ENCODE measurements at regions not wholly inside any gene's neighbourhood (a gene's known extent, or its start where the extent isn't known, plus 50 kb on each side); places are given as distances from the start of the nearest gene placed in this dataset.
A peak's percentile ranks its signal among the peaks of the same experiment; 100 is the strongest.

DNA sequence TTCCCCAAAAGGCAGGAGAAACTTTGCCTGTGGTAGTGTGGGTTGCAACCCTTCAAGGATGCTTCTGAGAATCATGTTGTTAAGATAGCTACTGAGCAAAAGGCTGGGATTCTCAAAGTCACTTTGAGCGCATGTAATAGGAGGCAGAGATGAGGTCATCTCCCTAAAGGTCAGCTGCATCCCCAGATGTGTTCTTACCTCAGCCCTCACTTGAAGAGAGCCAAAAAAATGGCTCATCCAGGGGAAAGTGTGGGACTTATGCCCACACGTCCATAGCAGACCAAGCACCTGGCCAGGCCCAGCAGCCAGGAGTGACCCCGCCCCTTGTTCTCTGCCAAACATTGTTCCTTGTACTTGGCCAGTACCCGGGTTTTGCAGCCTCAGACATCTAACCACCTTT lies 187.0 kb upstream of the BMP2 start:
- TF ChIP-seq, protein P1, sequence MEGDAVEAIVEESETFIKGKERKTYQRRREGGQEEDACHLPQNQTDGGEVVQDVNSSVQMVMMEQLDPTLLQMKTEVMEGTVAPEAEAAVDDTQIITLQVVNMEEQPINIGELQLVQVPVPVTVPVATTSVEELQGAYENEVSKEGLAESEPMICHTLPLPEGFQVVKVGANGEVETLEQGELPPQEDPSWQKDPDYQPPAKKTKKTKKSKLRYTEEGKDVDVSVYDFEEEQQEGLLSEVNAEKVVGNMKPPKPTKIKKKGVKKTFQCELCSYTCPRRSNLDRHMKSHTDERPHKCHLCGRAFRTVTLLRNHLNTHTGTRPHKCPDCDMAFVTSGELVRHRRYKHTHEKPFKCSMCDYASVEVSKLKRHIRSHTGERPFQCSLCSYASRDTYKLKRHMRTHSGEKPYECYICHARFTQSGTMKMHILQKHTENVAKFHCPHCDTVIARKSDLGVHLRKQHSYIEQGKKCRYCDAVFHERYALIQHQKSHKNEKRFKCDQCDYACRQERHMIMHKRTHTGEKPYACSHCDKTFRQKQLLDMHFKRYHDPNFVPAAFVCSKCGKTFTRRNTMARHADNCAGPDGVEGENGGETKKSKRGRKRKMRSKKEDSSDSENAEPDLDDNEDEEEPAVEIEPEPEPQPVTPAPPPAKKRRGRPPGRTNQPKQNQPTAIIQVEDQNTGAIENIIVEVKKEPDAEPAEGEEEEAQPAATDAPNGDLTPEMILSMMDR (conservative IDR thresholded peaks at IDR 0.05), result no peak
- H3K27me3 Mint-ChIP-seq, result peaks cover 16% of the 10 kb centered on the region
- H3K27ac Mint-ChIP-seq, result no peak overlapping the region
- no peak for DNase-seq (ENCODE audit: extremely low spot score, unreplicated experiment)
- H3K36me3 Mint-ChIP-seq, result peaks cover 3% of the 10 kb centered on the region
- peaks cover 4% of the 10 kb centered on the region for H3K9me3 Mint-ChIP-seq
- peaks cover 21% of the 10 kb centered on the region for H3K4me1 Mint-ChIP-seq (ENCODE audit: unreplicated experiment)
- no peak overlapping the region for H3K4me3 Mint-ChIP-seq

DNA sequence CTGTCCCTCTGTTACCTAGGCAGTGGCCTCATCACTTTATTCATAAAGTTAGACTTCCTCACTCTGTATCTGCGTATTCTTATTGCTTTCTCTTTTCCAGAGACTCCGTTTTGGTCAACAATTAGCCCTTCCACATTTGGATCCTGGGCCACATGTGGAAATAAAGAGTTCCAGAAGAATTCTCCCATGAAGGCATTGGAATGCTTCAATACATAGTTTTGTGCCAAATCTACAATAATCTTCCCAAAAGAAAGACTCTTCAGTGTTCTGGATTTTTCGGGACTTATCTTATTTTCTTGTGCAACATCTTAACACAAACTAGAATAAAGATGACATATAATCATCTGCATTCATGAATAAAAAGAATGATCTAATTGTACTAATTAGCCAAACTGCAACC lies 187.7 kb upstream of the BMP2 start:
- H3K4me3 Mint-ChIP-seq, result no peak overlapping the region
- peaks cover 3% of the 10 kb centered on the region for H3K36me3 Mint-ChIP-seq
- no peak overlapping the region for H3K27ac Mint-ChIP-seq
- H3K27me3 Mint-ChIP-seq, result peaks cover 19% of the 10 kb centered on the region
- peaks cover 4% of the 10 kb centered on the region for H3K9me3 Mint-ChIP-seq
- no peak for DNase-seq (ENCODE audit: extremely low spot score, unreplicated experiment)
- H3K4me1 Mint-ChIP-seq (ENCODE audit: unreplicated experiment), result peaks cover 21% of the 10 kb centered on the region
- TF ChIP-seq, protein P1 (conservative IDR thresholded peaks at IDR 0.05), result no peak

GRCh38 chr20:6579417-6579816 lies 188.1 kb upstream of the BMP2 start:
- H3K4me1 Mint-ChIP-seq (ENCODE audit: unreplicated experiment), result peaks cover 21% of the 10 kb centered on the region
- H3K27ac Mint-ChIP-seq, result no peak overlapping the region
- H3K4me3 Mint-ChIP-seq, result no peak overlapping the region
- TF ChIP-seq, protein P1 (conservative IDR thresholded peaks at IDR 0.05), result no peak
- H3K9me3 Mint-ChIP-seq, result peaks cover 8% of the 10 kb centered on the region
- H3K27me3 Mint-ChIP-seq, result peaks cover 24% of the 10 kb centered on the region
- peaks cover 3% of the 10 kb centered on the region for H3K36me3 Mint-ChIP-seq
- no peak for DNase-seq (ENCODE audit: extremely low spot score, unreplicated experiment)

GRCh38 chr20:6577451-6577850 lies 190.0 kb upstream of the BMP2 start:
- H3K36me3 Mint-ChIP-seq, result peaks cover 3% of the 10 kb centered on the region
- peaks cover 27% of the 10 kb centered on the region for H3K27me3 Mint-ChIP-seq
- H3K27ac Mint-ChIP-seq, result no peak overlapping the region

GRCh38 chr20:6576726-6577125 lies 190.8 kb upstream of the BMP2 start:
- TF ChIP-seq, protein P1 (conservative IDR thresholded peaks at IDR 0.05), result no peak
- Mint-ChIP-seq H3K4me1 (ENCODE audit: unreplicated experiment) (peaks cover 16% of the 10 kb centered on the region), H3K4me3 (no peak overlapping the region)

More at GRCh38 chr20:6577451-6577850, 190.0 kb upstream of the BMP2 start:
- H3K9me3 Mint-ChIP-seq, result peaks cover 10% of the 10 kb centered on the region
- no peak for DNase-seq (ENCODE audit: extremely low spot score, unreplicated experiment)
- H3K4me3 Mint-ChIP-seq, result no peak overlapping the region
- H3K4me1 Mint-ChIP-seq (ENCODE audit: unreplicated experiment), result peaks cover 16% of the 10 kb centered on the region
- TF ChIP-seq, protein P1 (conservative IDR thresholded peaks at IDR 0.05), result no peak

DNA sequence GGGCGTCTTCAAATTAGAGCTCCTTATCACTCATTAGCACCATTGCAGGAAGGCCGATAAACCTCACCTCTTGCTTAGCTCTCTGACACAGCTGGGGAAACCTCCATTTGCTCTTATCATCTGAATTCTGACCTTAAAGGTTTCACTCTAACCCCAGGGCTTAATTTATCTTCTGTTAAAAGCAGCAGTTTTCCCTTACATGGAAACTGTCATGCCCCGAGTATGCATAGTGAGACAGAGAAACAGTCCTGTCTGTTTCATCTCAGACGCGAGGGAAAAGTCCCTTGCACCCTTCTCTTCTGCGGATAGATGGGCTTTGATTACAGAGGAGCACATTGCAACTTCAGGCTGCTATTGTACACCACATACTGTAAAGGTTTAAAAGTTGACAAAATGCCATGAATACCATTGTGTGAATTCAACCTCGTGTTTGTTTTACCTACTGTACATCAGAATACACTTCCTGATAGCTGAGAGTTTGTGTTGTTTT lies 191.5 kb upstream of the BMP2 start:
- H3K27me3 Mint-ChIP-seq, result peaks cover 26% of the 10 kb centered on the region
- H3K4me3 Mint-ChIP-seq, result peak overlapping the region; percentile 63
- peaks cover 3% of the 10 kb centered on the region for H3K36me3 Mint-ChIP-seq
- peaks cover 10% of the 10 kb centered on the region for H3K9me3 Mint-ChIP-seq
- TF ChIP-seq, protein P1 (conservative IDR thresholded peaks at IDR 0.05), result no peak
- peak overlapping the region; percentile 39 for H3K27ac Mint-ChIP-seq
- peaks cover 16% of the 10 kb centered on the region for H3K4me1 Mint-ChIP-seq (ENCODE audit: unreplicated experiment)
- no peak for DNase-seq (ENCODE audit: extremely low spot score, unreplicated experiment)

More at GRCh38 chr20:6576726-6577125, 190.8 kb upstream of the BMP2 start:
- no peak for DNase-seq (ENCODE audit: extremely low spot score, unreplicated experiment)
- peaks cover 10% of the 10 kb centered on the region for H3K9me3 Mint-ChIP-seq
- peaks cover 27% of the 10 kb centered on the region for H3K27me3 Mint-ChIP-seq
- peaks cover 3% of the 10 kb centered on the region for H3K36me3 Mint-ChIP-seq
- no peak overlapping the region for H3K27ac Mint-ChIP-seq
